ENCODE measurements at regions not wholly inside any gene's neighbourhood (a gene's known extent, or its start where the extent isn't known, plus 50 kb on each side); places are given as distances from the start of the nearest gene placed in this dataset.
A peak's percentile ranks its signal among the peaks of the same experiment; 100 is the strongest.

DNA sequence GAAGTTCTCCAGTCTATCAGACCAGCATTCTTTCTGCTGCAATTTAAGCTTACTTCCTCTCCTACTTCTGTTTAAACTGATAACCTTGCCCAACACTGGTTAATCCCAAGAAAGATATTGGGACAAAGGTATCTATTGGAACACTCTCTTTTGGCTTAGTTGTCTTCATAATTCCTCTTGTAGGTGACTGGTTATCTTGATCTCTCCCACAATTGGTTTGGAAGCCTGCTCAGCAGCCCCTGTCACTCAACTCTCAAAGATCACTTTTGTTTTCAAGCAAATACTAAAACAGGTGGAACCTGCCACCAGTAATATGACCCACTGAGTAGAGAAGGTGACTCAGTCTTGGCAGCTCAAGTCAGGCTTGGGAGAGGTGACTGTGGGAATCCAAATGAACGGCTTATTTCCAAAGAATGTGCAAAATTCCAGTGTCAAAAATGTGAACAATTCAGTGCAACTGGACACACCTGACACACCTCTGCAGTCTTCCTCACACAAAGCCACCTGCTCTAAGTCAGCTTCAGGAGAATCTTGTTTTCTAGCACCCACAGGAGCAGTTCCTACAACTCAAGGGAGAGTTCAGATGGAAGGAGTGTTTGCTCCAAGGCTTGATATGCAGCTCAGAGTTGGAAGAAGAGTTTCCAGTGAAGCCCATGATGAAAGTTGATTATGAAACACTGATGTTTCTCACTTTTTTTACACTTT lies 83.2 kb upstream of the SLC38A2 start:
- Mint-ChIP-seq H3K9me3 (no peaks in the 10 kb centered on the region), H3K27ac (peak overlapping the region; percentile 84)
- no peak for DNase-seq (ENCODE audit: low spot score)

DNA sequence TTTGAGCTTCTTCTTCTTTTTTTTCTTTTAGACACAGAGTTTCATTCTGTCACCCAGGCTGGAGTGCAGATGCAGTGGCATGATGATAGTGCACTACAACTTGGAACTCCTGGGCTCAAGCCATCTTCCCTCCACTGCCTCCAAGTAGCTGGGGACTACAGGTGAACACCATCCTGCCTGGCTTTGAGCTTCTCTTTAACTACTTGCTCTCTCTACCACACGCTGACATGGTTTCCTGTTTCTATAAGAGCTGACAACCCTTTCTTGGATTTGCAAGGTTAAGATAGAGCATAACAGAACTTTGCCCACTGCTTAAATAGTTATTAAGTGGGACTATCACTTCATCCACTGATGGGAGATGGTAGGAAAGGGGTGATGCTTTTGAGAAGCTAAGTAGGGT lies 82.4 kb upstream of the SLC38A2 start:
- DNase-seq (ENCODE audit: low spot score), result no peak
- peak overlapping the region; percentile 84 for H3K27ac Mint-ChIP-seq
- H3K4me3 Mint-ChIP-seq, result peak overlapping the region; percentile 47
- H3K4me1 Mint-ChIP-seq (ENCODE audit: low read depth), result peaks cover 70% of the 10 kb centered on the region
- no peaks in the 10 kb centered on the region for H3K9me3 Mint-ChIP-seq
- no peaks in the 10 kb centered on the region for H3K27me3 Mint-ChIP-seq (ENCODE audit: low read depth)
- peaks cover 2% of the 10 kb centered on the region for H3K36me3 Mint-ChIP-seq (ENCODE audit: low read depth)

More for the DNA sequence above, 83.2 kb upstream of the SLC38A2 start:
- Mint-ChIP-seq H3K4me3 (peak overlapping the region; percentile 74), H3K27me3 (ENCODE audit: low read depth) (no peaks in the 10 kb centered on the region), H3K36me3 (ENCODE audit: low read depth) (peaks cover 2% of the 10 kb centered on the region), H3K4me1 (ENCODE audit: low read depth) (peaks cover 69% of the 10 kb centered on the region)

DNA sequence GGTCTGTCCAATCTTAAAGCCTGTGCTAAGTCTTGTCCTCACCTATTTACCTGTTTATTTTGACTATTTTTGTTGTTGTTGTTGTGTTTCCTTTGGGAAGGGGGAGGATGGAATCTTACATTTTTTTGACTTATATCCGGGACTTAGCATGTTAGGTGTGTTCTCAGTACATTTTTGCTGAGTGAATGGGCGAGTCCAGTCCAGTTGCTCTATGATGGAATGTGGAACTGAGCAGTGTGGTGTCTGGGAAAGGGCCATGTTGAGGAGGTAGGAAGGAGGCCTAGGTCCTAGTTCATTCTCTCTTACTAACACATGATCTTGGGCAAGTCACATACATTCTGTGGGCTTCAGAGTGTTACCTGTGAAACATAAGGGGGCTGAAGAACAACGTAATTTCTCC lies 80.9 kb upstream of the SLC38A2 start:
- Mint-ChIP-seq H3K36me3 (ENCODE audit: low read depth) (peaks cover 8% of the 10 kb centered on the region), H3K9me3 (no peaks in the 10 kb centered on the region)

DNA sequence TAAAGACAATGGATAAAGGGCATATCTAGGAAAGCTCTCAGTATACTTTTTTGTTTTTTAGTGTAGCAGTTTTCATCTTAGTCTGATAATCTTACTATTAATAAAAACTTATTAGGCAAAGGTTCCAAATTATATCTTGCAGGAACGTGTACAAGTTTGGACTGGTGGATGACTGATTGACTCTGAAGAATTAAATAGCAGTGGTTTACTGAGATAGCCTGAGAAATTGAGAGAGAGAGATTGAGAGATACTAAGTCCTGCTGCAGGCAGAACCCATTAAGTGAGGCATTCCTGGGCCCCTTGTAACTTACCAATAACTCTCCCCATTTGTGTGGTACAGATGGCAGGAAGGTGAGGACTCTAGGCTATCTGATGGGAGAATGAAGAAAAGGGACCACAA lies 80.2 kb upstream of the SLC38A2 start:
- no peak for DNase-seq (ENCODE audit: low spot score)
- Mint-ChIP-seq H3K4me1 (ENCODE audit: low read depth) (peaks cover 59% of the 10 kb centered on the region), H3K9me3 (no peaks in the 10 kb centered on the region), H3K36me3 (ENCODE audit: low read depth) (peaks cover 12% of the 10 kb centered on the region), H3K27me3 (ENCODE audit: low read depth) (no peaks in the 10 kb centered on the region), H3K27ac (no peak overlapping the region), H3K4me3 (no peak overlapping the region)

More for the DNA sequence above, 80.9 kb upstream of the SLC38A2 start:
- Mint-ChIP-seq H3K27ac (no peak overlapping the region), H3K27me3 (ENCODE audit: low read depth) (no peaks in the 10 kb centered on the region), H3K4me3 (no peak overlapping the region), H3K4me1 (ENCODE audit: low read depth) (peaks cover 63% of the 10 kb centered on the region)
- no peak for DNase-seq (ENCODE audit: low spot score)

DNA sequence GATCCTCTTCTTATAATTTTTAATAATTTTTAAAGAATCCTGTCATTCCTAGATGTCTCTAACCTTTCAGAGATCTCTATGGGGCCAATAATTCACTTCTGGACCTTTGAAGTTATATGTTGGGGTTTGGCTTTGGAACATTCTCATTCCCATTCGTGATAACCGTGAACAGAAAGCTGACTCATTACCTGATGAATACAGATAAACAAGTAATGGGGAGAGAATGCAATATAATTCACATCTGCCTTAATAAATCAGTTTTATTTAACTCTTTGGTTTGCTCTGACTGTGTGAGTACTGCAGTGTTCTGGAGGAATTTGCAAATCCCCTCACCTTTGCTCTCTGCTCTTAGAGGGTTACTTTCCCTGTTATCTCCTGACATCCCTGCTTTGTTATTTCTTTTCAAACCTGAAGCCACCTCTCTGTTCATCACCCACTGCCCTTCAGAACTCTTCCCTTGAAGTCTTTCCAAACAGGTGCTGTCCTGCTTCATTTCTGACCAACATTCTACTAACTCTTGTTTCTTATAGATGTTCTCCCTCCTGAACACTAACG lies 79.6 kb upstream of the SLC38A2 start:
- Mint-ChIP-seq H3K9me3 (no peaks in the 10 kb centered on the region), H3K4me1 (ENCODE audit: low read depth) (peaks cover 56% of the 10 kb centered on the region), H3K4me3 (no peak overlapping the region), H3K36me3 (ENCODE audit: low read depth) (peaks cover 14% of the 10 kb centered on the region), H3K27me3 (ENCODE audit: low read depth) (no peaks in the 10 kb centered on the region), H3K27ac (no peak overlapping the region)
- no peak for DNase-seq (ENCODE audit: low spot score)

DNA sequence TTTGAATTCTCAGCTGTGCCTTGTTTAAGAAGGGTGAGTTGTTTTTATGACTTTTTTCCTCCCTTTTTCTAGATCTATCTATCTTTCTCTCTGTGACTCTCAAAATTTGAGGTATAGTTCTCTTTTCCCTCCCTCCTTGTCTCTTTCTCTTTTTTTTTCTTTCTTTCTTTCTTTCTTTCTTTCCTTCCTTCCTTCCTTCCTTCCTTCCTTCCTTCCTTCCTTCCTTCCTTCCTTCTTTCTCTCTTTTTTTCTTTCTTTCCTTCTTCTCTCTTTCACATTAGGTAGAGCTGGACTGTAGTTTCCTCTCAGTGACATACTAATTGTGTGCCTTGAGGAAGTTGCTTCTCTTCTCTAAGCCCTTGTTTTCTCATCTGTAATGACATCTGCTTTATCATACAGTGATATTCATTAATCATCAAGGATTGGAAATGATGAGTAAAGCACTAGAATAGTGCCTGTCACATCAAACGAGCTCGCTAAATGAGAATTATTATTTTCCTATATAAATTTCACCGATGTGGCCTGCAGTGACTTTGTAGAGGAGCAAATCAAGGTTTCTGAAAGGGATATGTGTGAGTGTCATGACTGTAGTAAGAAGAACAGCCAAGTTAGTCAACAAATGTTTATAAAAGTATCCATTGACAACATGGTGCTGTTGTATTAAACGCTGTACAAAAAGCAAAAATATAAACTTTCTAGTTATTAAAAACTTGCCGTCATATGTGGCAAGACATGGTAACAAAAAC lies 78.9 kb upstream of the SLC38A2 start:
- Mint-ChIP-seq H3K36me3 (ENCODE audit: low read depth) (peaks cover 14% of the 10 kb centered on the region), H3K4me3 (no peak overlapping the region), H3K9me3 (no peaks in the 10 kb centered on the region), H3K27ac (peak overlapping the region; percentile 70), H3K27me3 (ENCODE audit: low read depth) (no peaks in the 10 kb centered on the region), H3K4me1 (ENCODE audit: low read depth) (peaks cover 53% of the 10 kb centered on the region)
- DNase-seq (ENCODE audit: low spot score), result no peak

DNA sequence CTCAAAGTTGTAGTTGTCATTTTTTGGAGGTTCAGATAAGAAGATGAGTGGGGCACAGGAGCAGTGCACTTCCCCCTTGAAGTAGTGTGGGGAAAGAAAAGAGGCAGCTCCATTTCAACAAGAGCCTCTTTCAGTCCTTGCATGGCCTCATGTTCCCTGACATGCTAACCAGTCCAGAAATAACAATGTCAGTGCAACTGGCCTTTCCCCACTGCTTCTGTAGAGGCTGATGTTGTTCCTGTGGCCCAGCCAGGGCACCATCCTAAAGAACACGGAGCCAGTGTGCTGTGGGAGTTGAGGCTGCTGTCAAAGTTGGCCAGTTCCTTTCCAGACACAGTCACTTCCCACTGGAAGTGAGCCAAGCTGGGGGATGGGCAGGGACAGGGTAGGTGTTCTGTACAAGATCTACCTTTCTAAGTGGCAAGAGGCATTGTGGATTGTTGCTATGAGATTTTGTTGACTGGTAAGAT lies 77.7 kb upstream of the SLC38A2 start:
- DNase-seq (ENCODE audit: low spot score), result no peak
- no peak overlapping the region for H3K27ac Mint-ChIP-seq
- no peaks in the 10 kb centered on the region for H3K9me3 Mint-ChIP-seq
- peaks cover 14% of the 10 kb centered on the region for H3K36me3 Mint-ChIP-seq (ENCODE audit: low read depth)
- no peak overlapping the region for H3K4me3 Mint-ChIP-seq
- H3K27me3 Mint-ChIP-seq (ENCODE audit: low read depth), result no peaks in the 10 kb centered on the region
- peaks cover 49% of the 10 kb centered on the region for H3K4me1 Mint-ChIP-seq (ENCODE audit: low read depth)

DNA sequence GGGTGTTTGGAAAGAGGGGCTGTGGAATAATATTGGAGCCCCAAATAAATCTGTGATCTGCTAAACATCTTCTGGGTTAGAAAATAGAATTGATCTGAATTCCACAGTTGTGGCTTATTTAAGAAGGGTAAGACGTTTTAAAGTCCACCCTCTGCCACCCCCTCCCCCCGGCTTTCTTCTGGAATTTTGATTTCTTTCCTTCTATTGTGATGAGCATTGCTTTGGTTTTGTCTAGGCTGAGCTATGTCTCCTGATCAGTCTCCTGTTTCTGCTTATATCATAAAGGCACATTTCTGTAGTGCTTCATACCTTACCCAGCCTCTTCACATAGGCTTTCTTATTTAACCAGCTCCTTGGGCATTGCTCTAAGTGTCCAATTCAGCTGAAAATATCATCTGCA lies 77.3 kb upstream of the SLC38A2 start:
- no peak for DNase-seq (ENCODE audit: low spot score)
- no peaks in the 10 kb centered on the region for H3K9me3 Mint-ChIP-seq
- no peak overlapping the region for H3K27ac Mint-ChIP-seq
- H3K36me3 Mint-ChIP-seq (ENCODE audit: low read depth), result peaks cover 14% of the 10 kb centered on the region
- no peaks in the 10 kb centered on the region for H3K27me3 Mint-ChIP-seq (ENCODE audit: low read depth)
- peaks cover 49% of the 10 kb centered on the region for H3K4me1 Mint-ChIP-seq (ENCODE audit: low read depth)
- H3K4me3 Mint-ChIP-seq, result no peak overlapping the region

DNA sequence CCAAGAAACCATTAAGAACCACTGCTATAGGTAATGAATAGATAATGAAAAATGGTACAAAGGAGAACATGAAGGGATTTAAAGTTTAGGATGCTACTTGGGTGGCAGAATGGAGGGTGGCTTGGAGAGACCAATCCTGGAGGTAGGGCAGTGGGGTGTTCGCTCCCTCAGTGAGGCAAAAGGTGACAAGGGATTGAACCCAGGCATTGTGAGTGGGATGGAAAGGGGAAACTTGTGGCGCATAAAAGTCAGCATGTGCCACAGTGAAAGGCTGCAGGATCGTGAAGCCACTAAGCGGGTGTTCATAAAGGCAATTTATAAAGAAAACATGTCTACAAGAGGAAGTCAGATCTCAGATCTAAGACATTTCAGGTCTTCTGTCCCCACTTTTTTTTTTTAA lies 76.7 kb upstream of the SLC38A2 start:
- Mint-ChIP-seq H3K4me3 (no peak overlapping the region), H3K36me3 (ENCODE audit: low read depth) (peaks cover 14% of the 10 kb centered on the region), H3K4me1 (ENCODE audit: low read depth) (peaks cover 49% of the 10 kb centered on the region), H3K27ac (no peak overlapping the region), H3K9me3 (no peaks in the 10 kb centered on the region), H3K27me3 (ENCODE audit: low read depth) (no peaks in the 10 kb centered on the region)
- DNase-seq (ENCODE audit: low spot score), result no peak

DNA sequence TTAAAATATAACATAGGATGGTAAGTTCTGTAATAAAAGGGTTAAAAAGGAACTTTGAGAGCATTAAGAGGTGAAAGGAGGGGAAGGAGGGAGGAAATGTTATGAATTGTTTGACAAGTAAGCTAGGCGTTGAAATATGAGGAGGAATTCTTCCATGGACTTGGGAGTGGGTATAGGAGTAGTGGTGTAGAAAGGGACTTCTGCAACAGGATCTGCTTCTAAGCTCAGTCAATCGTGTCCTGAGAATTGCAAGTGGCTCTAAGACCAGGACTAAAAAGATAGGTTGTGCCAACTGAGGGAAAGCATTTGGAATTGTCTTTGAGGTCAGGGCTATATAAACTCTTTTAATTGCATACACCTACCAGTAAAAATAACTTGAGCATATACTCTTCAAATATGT lies 74.1 kb upstream of the SLC38A2 start:
- Mint-ChIP-seq H3K27ac (no peak overlapping the region), H3K4me1 (ENCODE audit: low read depth) (peaks cover 44% of the 10 kb centered on the region), H3K27me3 (ENCODE audit: low read depth) (no peaks in the 10 kb centered on the region), H3K4me3 (no peak overlapping the region), H3K36me3 (ENCODE audit: low read depth) (peaks cover 14% of the 10 kb centered on the region), H3K9me3 (no peaks in the 10 kb centered on the region)
- DNase-seq (ENCODE audit: low spot score), result no peak

DNA sequence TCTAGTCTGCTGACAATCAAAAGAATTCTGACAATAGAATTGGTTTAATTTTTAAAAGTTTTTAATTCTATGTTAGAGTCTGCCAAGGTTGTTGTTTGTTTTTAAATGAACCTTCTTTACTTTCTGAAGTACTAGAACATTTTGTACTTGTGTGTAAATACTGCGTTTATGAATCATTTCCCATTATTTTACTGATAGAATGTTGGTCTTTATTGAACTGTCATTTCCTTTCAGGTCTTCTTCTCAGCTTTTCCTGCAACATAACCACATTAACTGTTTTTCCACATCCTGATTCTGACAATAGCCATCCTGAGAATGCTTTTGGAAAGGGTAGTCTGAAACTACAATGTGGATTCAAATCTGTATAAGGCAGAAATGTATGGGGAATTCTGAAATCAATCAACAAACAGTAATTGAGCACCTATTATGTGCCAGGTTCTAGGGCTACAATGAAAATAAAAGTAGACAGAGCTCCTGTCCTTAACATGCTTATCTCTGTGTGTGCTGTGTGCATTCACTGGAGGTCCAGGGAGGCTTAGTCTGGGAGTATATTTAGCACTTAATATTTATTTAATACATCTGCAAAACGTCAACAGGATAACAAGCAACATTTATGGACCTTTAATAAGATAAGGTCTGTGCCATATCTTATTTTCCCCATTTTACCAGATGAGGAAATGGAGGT lies 73.1 kb upstream of the SLC38A2 start:
- Mint-ChIP-seq H3K9me3 (no peaks in the 10 kb centered on the region), H3K27ac (peak overlapping the region; percentile 7), H3K27me3 (ENCODE audit: low read depth) (no peaks in the 10 kb centered on the region), H3K4me3 (peak overlapping the region; percentile 5), H3K36me3 (ENCODE audit: low read depth) (peaks cover 12% of the 10 kb centered on the region), H3K4me1 (ENCODE audit: low read depth) (peaks cover 40% of the 10 kb centered on the region)
- DNase-seq (ENCODE audit: low spot score), result no peak

DNA sequence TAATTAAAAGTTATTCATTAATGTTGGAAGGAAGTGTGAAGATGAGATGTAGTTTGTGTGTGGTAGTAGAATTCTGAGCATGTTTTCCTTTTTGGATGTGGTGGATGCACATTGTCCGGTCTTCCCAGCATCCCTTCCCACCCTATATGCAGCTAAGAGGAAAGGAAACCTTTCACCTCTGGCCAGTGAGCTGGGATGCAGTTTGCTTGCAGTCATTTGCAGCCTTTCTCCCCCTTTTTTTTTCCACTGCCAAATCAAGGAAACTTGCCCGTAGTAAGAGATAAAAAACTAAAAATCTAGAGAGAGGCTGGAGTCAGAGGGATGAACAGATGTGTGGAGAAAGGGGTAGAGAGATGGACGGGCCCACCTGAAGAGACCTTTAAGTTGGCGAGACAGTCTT lies 72.5 kb upstream of the SLC38A2 start:
- Mint-ChIP-seq H3K27ac (no peak overlapping the region), H3K27me3 (ENCODE audit: low read depth) (no peaks in the 10 kb centered on the region)

DNA sequence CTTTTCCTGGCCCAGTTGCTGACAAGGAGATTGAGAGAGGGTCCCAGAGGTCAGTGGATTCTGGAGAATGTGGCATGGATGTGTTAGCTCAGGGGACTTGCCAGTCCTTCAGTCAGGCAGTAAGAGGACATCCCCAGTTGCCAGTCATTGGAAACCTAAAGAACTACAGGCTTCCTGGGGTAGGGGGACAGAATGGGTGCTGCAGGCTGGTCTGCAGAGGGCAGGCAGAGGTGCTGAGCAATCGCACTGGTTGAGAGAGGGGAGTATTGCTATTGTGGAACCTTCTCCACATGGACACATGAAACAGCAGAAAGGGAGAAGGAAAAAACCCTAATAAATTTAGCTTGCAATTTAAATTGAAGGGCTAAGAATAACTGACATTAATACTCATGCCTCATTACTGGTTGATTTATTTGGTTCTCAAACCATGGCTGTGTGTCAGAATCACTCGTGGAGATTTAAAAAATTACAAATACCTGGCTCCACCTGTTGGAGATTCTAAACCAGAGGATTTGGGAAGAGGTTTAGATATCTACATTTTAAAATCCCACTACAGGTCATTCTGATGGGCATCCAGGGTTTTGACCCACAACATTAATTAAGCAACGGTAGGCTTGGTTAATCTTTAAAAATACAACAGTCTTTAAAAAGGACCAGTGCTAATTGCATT lies 71.2 kb upstream of the SLC38A2 start:
- H3K9me3 Mint-ChIP-seq, result no peaks in the 10 kb centered on the region
- peaks cover 6% of the 10 kb centered on the region for H3K36me3 Mint-ChIP-seq (ENCODE audit: low read depth)
- DNase-seq (ENCODE audit: low spot score), result no peak
- no peak overlapping the region for H3K27ac Mint-ChIP-seq
- no peak overlapping the region for H3K4me3 Mint-ChIP-seq
- H3K4me1 Mint-ChIP-seq (ENCODE audit: low read depth), result peaks cover 25% of the 10 kb centered on the region
- H3K27me3 Mint-ChIP-seq (ENCODE audit: low read depth), result no peaks in the 10 kb centered on the region

More for the DNA sequence above, 72.5 kb upstream of the SLC38A2 start:
- no peak for DNase-seq (ENCODE audit: low spot score)
- Mint-ChIP-seq H3K4me1 (ENCODE audit: low read depth) (peaks cover 34% of the 10 kb centered on the region), H3K4me3 (no peak overlapping the region), H3K9me3 (no peaks in the 10 kb centered on the region), H3K36me3 (ENCODE audit: low read depth) (peaks cover 12% of the 10 kb centered on the region)

Data from T-helper 2 cell treated with Interferon-gamma antibody and Interleukin-4, amounts not matched to agents 5 μg/mL and 100 μg/mL, for 36 hours (primary cell).